ENCODE measurements at regions not wholly inside any gene's neighbourhood (a gene's known extent, or its start where the extent isn't known, plus 50 kb on each side); places are given as distances from the start of the nearest gene placed in this dataset.

- Mint-ChIP-seq H3K27ac (no peak overlapping the region), H3K4me3 (no peak overlapping the region), H3K36me3 (no peaks in the 10 kb centered on the region), H3K9me3 (peaks cover 2% of the 10 kb centered on the region), H3K4me1 (no peaks in the 10 kb centered on the region), H3K27me3 (ENCODE audit: insufficient read depth, low read depth) (no peaks in the 10 kb centered on the region)
- DNase-seq (ENCODE audit: low spot score), result no peak
- Histone ChIP-seq H3K27me3 (no peaks in the 10 kb centered on the region), H3K9ac (no peak overlapping the region), H3F3A (ENCODE audit: low read depth) (no peaks in the 10 kb centered on the region), H2AFZ (replicated peaks) (no peak overlapping the region), H3K9me3 (ENCODE audit: low read depth) (no peaks in the 10 kb centered on the region), H3K79me2 (ENCODE audit: low read depth) (no peaks in the 10 kb centered on the region), H4K20me1 (ENCODE audit: low read depth) (no peaks in the 10 kb centered on the region), H3K4me1 (no peaks in the 10 kb centered on the region), H3K36me3 (no peaks in the 10 kb centered on the region), H3K4me2 (no peak overlapping the region), H3K4me3 (no peak overlapping the region), H3K27ac (no peak overlapping the region)
- no peak for TF ChIP-seq CTCF (IDR thresholded peaks at IDR 0.05)
- TF ChIP-seq EZH2 (IDR thresholded peaks at IDR 0.05), result no peak
- TF ChIP-seq EZH2phosphoT487 (IDR thresholded peaks at IDR 0.05), result no peak
Observed at GRCh38 chr7:28267012-28267411, 86.4 kb upstream of the JAZF1 start.

GRCh38 chr7:28269700-28270361, 89.2 kb upstream of the JAZF1 start:
- DNase-seq (ENCODE audit: low spot score), result no peak
- Mint-ChIP-seq H3K4me1 (peaks cover 2% of the 10 kb centered on the region), H3K9me3 (peaks cover 2% of the 10 kb centered on the region), H3K4me3 (no peak overlapping the region), H3K27ac (no peak overlapping the region), H3K27me3 (ENCODE audit: insufficient read depth, low read depth) (no peaks in the 10 kb centered on the region), H3K36me3 (no peaks in the 10 kb centered on the region)
- Histone ChIP-seq H3K4me2 (no peak overlapping the region), H4K20me1 (ENCODE audit: low read depth) (no peaks in the 10 kb centered on the region), H3K9me3 (ENCODE audit: low read depth) (no peaks in the 10 kb centered on the region), H3K27ac (no peak overlapping the region), H3K4me1 (peaks cover 4% of the 10 kb centered on the region), H3K27me3 (no peaks in the 10 kb centered on the region), H3F3A (ENCODE audit: low read depth) (no peaks in the 10 kb centered on the region), H3K36me3 (no peaks in the 10 kb centered on the region), H2AFZ (replicated peaks) (no peak overlapping the region), H3K4me3 (no peak overlapping the region), H3K9ac (no peak overlapping the region), H3K79me2 (ENCODE audit: low read depth) (no peaks in the 10 kb centered on the region)
- TF ChIP-seq CTCF (IDR thresholded peaks at IDR 0.05) (no peak), EZH2phosphoT487 (IDR thresholded peaks at IDR 0.05) (no peak), EZH2 (IDR thresholded peaks at IDR 0.05) (no peak)

GRCh38 chr7:28270536-28270935, 89.9 kb upstream of the JAZF1 start:
- Histone ChIP-seq H3K27me3 (no peaks in the 10 kb centered on the region), H3K4me1 (peaks cover 4% of the 10 kb centered on the region), H3K79me2 (ENCODE audit: low read depth) (no peaks in the 10 kb centered on the region), H3K9me3 (ENCODE audit: low read depth) (no peaks in the 10 kb centered on the region), H3K27ac (no peak overlapping the region), H3K4me3 (no peak overlapping the region), H3K36me3 (no peaks in the 10 kb centered on the region), H4K20me1 (ENCODE audit: low read depth) (no peaks in the 10 kb centered on the region), H3K9ac (no peak overlapping the region), H3K4me2 (no peak overlapping the region), H2AFZ (replicated peaks) (no peak overlapping the region), H3F3A (ENCODE audit: low read depth) (no peaks in the 10 kb centered on the region)
- Mint-ChIP-seq H3K36me3 (no peaks in the 10 kb centered on the region), H3K4me1 (peaks cover 2% of the 10 kb centered on the region), H3K9me3 (peaks cover 2% of the 10 kb centered on the region), H3K27me3 (ENCODE audit: insufficient read depth, low read depth) (no peaks in the 10 kb centered on the region), H3K27ac (no peak overlapping the region), H3K4me3 (no peak overlapping the region)
- no peak for DNase-seq (ENCODE audit: low spot score)
- TF ChIP-seq EZH2phosphoT487 (IDR thresholded peaks at IDR 0.05), result no peak
- no peak for TF ChIP-seq CTCF (IDR thresholded peaks at IDR 0.05)
- TF ChIP-seq EZH2 (IDR thresholded peaks at IDR 0.05), result no peak

Measured in neural progenitor cell (in vitro differentiated cells).